HG03520 (cell line): ENCODE measurements at regions not wholly inside any gene's neighbourhood (a gene's known extent, or its start where the extent isn't known, plus 50 kb on each side); places are given as distances from the start of the nearest gene placed in this dataset.
"Not testable (repeated sequence)": the region's sequence is repeated elsewhere in the genome, so short reads cannot be mapped to it uniquely, and the experiment has no call there.

ENCODE experiments used
- ATAC-seq: cut with Tn5 transposase; IDR thresholded peaks from one replicate; pipeline ENCODE4 v1.9.1; 2021; ENCODE audit warnings: mild to moderate bottlenecking, moderate library complexity; ENCODE audit not compliant: unreplicated experiment

GRCh38 chr9:39663020-39663419, 307.6 kb downstream of the SPATA31A1 start:
- ATAC-seq = not testable (repeated sequence)

- peak; percentile 53 for ATAC-seq
Observed at GRCh38 chr9:39663713-39664112, 308.2 kb downstream of the SPATA31A1 start.

- ATAC-seq = not testable (repeated sequence)
Observed at GRCh38 chr9:39665020-39665419, 309.6 kb downstream of the SPATA31A1 start.

- ATAC-seq = not testable (repeated sequence)
Observed at GRCh38 chr9:39674437-39675210, 319.2 kb downstream of the SPATA31A1 start.

GRCh38 chr9:39675211-39675553, 319.7 kb downstream of the SPATA31A1 start:
- ATAC-seq = not testable (repeated sequence)

- not testable (repeated sequence) for ATAC-seq
Observed at GRCh38 chr9:39678534-39679263, 323.2 kb downstream of the SPATA31A1 start.

GRCh38 chr9:39680694-39681401, 325.4 kb downstream of the SPATA31A1 start:
- ATAC-seq = not testable (repeated sequence)

GRCh38 chr9:39728862-39729261, 373.4 kb downstream of the SPATA31A1 start:
- not testable (repeated sequence) for ATAC-seq

GRCh38 chr9:39744898-39745297, 389.4 kb downstream of the SPATA31A1 start:
- not testable (repeated sequence) for ATAC-seq

- ATAC-seq = not testable (repeated sequence)
Observed at GRCh38 chr9:39775570-39775969, 420.1 kb downstream of the SPATA31A1 start.

GRCh38 chr9:39791356-39791755, 435.9 kb downstream of the SPATA31A1 start:
- peak; percentile 100 for ATAC-seq

- ATAC-seq = not testable (repeated sequence)
Observed at GRCh38 chr9:39797935-39798334, 442.5 kb downstream of the SPATA31A1 start.

GRCh38 chr9:39799252-39799651, 443.8 kb downstream of the SPATA31A1 start:
- not testable (repeated sequence) for ATAC-seq

GRCh38 chr9:39802561-39802960, 447.1 kb downstream of the SPATA31A1 start:
- not testable (repeated sequence) for ATAC-seq

- peak; percentile 80 for ATAC-seq
Observed at GRCh38 chr9:39809401-39810226, 454.1 kb downstream of the SPATA31A1 start.

- ATAC-seq = not testable (repeated sequence)
Observed at GRCh38 chr9:39810401-39810800, 454.9 kb downstream of the SPATA31A1 start.

GRCh38 chr9:39811615-39812014, 456.1 kb downstream of the SPATA31A1 start:
- ATAC-seq = not testable (repeated sequence)

- not testable (repeated sequence) for ATAC-seq
Observed at GRCh38 chr9:39828457-39828856, 473.0 kb downstream of the SPATA31A1 start.
